IPS-18a (cell line): ENCODE measurements at regions not wholly inside any gene's neighbourhood (a gene's known extent, or its start where the extent isn't known, plus 50 kb on each side); places are given as distances from the start of the nearest gene placed in this dataset.

Experiments used
- H3K27ac ChIP-seq: one replicate; pipeline ENCODE4 v1.5.1; 2013; ENCODE audit warnings: low read length
- H3K27me3 ChIP-seq: one replicate; pipeline ENCODE4 v1.6.1; 2013; ENCODE audit warnings: mild to moderate bottlenecking, low read length; ENCODE audit not compliant: control insufficient read depth, insufficient read depth
- H3K36me3 ChIP-seq: one replicate; pipeline ENCODE4 v1.6.1; 2013; ENCODE audit warnings: low read depth, low read length; ENCODE audit not compliant: control insufficient read depth
- H3K4me1 ChIP-seq: one replicate; pipeline ENCODE4 v1.6.1; 2013; ENCODE audit warnings: low read depth, low read length; ENCODE audit not compliant: control insufficient read depth
- H3K4me3 ChIP-seq: one replicate; pipeline ENCODE4 v1.5.1; 2013; ENCODE audit warnings: low read length
- H3K9ac ChIP-seq: one replicate; pipeline ENCODE4 v1.6.1; 2013; ENCODE audit warnings: mild to moderate bottlenecking, low read length, moderate library complexity
- H3K9me3 ChIP-seq: one replicate; pipeline ENCODE4 v1.6.1; 2013; ENCODE audit warnings: low read depth, low read length; ENCODE audit not compliant: control insufficient read depth

GRCh38 chr3:107024551-107025026 is 352.6 kb upstream of the CCDC54 start:
- Histone ChIP-seq H3K27ac (no peak overlapping the region), H3K4me1 (no peaks in the 10 kb centered on the region), H3K4me3 (no peak overlapping the region), H3K9me3 (no peaks in the 10 kb centered on the region), H3K27me3 (no peaks in the 10 kb centered on the region), H3K36me3 (no peaks in the 10 kb centered on the region), H3K9ac (no peak overlapping the region)

GRCh38 chr3:107025961-107026360 is 351.3 kb upstream of the CCDC54 start:
- H3K27ac ChIP-seq, result no peak overlapping the region
- H3K27me3 ChIP-seq, result no peaks in the 10 kb centered on the region
- no peak overlapping the region for H3K4me3 ChIP-seq
- no peaks in the 10 kb centered on the region for H3K4me1 ChIP-seq
- H3K9me3 ChIP-seq, result no peaks in the 10 kb centered on the region
- H3K9ac ChIP-seq, result no peak overlapping the region
- H3K36me3 ChIP-seq, result no peaks in the 10 kb centered on the region

GRCh38 chr3:107028086-107028485 is 349.2 kb upstream of the CCDC54 start:
- no peaks in the 10 kb centered on the region for H3K4me1 ChIP-seq
- H3K36me3 ChIP-seq, result no peaks in the 10 kb centered on the region
- no peak overlapping the region for H3K9ac ChIP-seq
- H3K4me3 ChIP-seq, result no peak overlapping the region
- H3K9me3 ChIP-seq, result no peaks in the 10 kb centered on the region
- H3K27me3 ChIP-seq, result no peaks in the 10 kb centered on the region
- no peak overlapping the region for H3K27ac ChIP-seq

- Histone ChIP-seq H3K9me3 (no peaks in the 10 kb centered on the region), H3K36me3 (no peaks in the 10 kb centered on the region), H3K9ac (no peak overlapping the region), H3K4me1 (no peaks in the 10 kb centered on the region), H3K27ac (no peak overlapping the region), H3K27me3 (no peaks in the 10 kb centered on the region), H3K4me3 (no peak overlapping the region)
These were observed 348.6 kb upstream of the CCDC54 start for GRCh38 chr3:107028626-107029025.

- Histone ChIP-seq H3K4me3 (no peak overlapping the region), H3K27me3 (no peaks in the 10 kb centered on the region), H3K27ac (no peak overlapping the region), H3K9me3 (no peaks in the 10 kb centered on the region), H3K36me3 (no peaks in the 10 kb centered on the region), H3K9ac (no peak overlapping the region), H3K4me1 (no peaks in the 10 kb centered on the region)
These were observed 345.1 kb upstream of the CCDC54 start for GRCh38 chr3:107032111-107032510.

GRCh38 chr3:107034142-107034541 is 343.1 kb upstream of the CCDC54 start:
- Histone ChIP-seq H3K36me3 (no peaks in the 10 kb centered on the region), H3K27me3 (no peaks in the 10 kb centered on the region), H3K27ac (no peak overlapping the region), H3K9me3 (no peaks in the 10 kb centered on the region), H3K9ac (no peak overlapping the region), H3K4me1 (no peaks in the 10 kb centered on the region), H3K4me3 (no peak overlapping the region)

GRCh38 chr3:107035176-107035575 is 342.1 kb upstream of the CCDC54 start:
- H3K27ac ChIP-seq, result no peak overlapping the region
- H3K4me3 ChIP-seq, result no peak overlapping the region
- no peaks in the 10 kb centered on the region for H3K27me3 ChIP-seq
- no peaks in the 10 kb centered on the region for H3K36me3 ChIP-seq
- no peaks in the 10 kb centered on the region for H3K4me1 ChIP-seq
- H3K9me3 ChIP-seq, result no peaks in the 10 kb centered on the region
- H3K9ac ChIP-seq, result no peak overlapping the region

GRCh38 chr3:107044677-107045076 is 332.6 kb upstream of the CCDC54 start:
- H3K9me3 ChIP-seq, result no peaks in the 10 kb centered on the region
- H3K4me1 ChIP-seq, result no peaks in the 10 kb centered on the region
- H3K4me3 ChIP-seq, result no peak overlapping the region
- no peak overlapping the region for H3K9ac ChIP-seq
- H3K36me3 ChIP-seq, result no peaks in the 10 kb centered on the region
- no peak overlapping the region for H3K27ac ChIP-seq
- H3K27me3 ChIP-seq, result no peaks in the 10 kb centered on the region

GRCh38 chr3:107045791-107046190 is 331.4 kb upstream of the CCDC54 start:
- H3K4me3 ChIP-seq, result no peak overlapping the region
- H3K27ac ChIP-seq, result no peak overlapping the region
- no peaks in the 10 kb centered on the region for H3K9me3 ChIP-seq
- no peak overlapping the region for H3K9ac ChIP-seq
- no peaks in the 10 kb centered on the region for H3K27me3 ChIP-seq
- no peaks in the 10 kb centered on the region for H3K36me3 ChIP-seq
- H3K4me1 ChIP-seq, result no peaks in the 10 kb centered on the region

- no peaks in the 10 kb centered on the region for H3K27me3 ChIP-seq
- H3K9me3 ChIP-seq, result no peaks in the 10 kb centered on the region
- no peaks in the 10 kb centered on the region for H3K4me1 ChIP-seq
- no peak overlapping the region for H3K27ac ChIP-seq
- H3K36me3 ChIP-seq, result no peaks in the 10 kb centered on the region
- H3K4me3 ChIP-seq, result no peak overlapping the region
- no peak overlapping the region for H3K9ac ChIP-seq
These were observed 321.9 kb upstream of the CCDC54 start for GRCh38 chr3:107055181-107055942.

- H3K9ac ChIP-seq, result no peak overlapping the region
- no peak overlapping the region for H3K4me3 ChIP-seq
- no peaks in the 10 kb centered on the region for H3K36me3 ChIP-seq
- H3K27me3 ChIP-seq, result no peaks in the 10 kb centered on the region
- no peak overlapping the region for H3K27ac ChIP-seq
- peaks cover 22% of the 10 kb centered on the region for H3K4me1 ChIP-seq
- no peaks in the 10 kb centered on the region for H3K9me3 ChIP-seq
These were observed 315.8 kb upstream of the CCDC54 start for GRCh38 chr3:107061466-107061865.

- no peaks in the 10 kb centered on the region for H3K36me3 ChIP-seq
- no peaks in the 10 kb centered on the region for H3K27me3 ChIP-seq
- H3K4me1 ChIP-seq, result peaks cover 22% of the 10 kb centered on the region
- no peak overlapping the region for H3K4me3 ChIP-seq
- H3K27ac ChIP-seq, result no peak overlapping the region
- H3K9ac ChIP-seq, result no peak overlapping the region
- H3K9me3 ChIP-seq, result no peaks in the 10 kb centered on the region
These were observed 314.9 kb upstream of the CCDC54 start for GRCh38 chr3:107062310-107062709.
